Non-pigmented ciliary epithelial cell (primary cell): ENCODE measurements at regions not wholly inside any gene's neighbourhood (a gene's known extent, or its start where the extent isn't known, plus 50 kb on each side); places are given as distances from the start of the nearest gene placed in this dataset.

Source experiments
- DNase-seq: peaks from one replicate; pipeline ENCODE4 v3.0.0-alpha.2; 2010; ENCODE audit warnings: low read depth

DNA sequence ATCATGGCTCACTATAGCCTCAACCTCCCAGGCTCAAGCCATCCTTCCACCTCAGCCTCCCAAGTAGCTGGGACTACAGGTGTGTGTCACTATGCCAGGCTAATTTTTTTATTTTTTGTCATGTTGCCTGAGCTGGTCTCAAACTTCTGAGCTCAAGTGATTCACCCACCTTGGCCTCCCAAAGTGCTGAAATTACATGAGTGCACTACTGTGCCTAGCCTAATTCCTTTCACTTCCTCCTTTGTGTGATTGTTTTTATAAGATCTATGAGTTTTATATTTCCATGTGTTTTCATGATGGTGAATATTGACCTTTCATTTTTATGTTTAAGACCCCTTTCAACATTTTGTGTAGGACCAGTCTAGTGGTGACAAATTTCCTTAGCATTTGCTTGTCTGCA lies 55.2 kb upstream of the IL12B start:
- DNase-seq, result no peak

DNA sequence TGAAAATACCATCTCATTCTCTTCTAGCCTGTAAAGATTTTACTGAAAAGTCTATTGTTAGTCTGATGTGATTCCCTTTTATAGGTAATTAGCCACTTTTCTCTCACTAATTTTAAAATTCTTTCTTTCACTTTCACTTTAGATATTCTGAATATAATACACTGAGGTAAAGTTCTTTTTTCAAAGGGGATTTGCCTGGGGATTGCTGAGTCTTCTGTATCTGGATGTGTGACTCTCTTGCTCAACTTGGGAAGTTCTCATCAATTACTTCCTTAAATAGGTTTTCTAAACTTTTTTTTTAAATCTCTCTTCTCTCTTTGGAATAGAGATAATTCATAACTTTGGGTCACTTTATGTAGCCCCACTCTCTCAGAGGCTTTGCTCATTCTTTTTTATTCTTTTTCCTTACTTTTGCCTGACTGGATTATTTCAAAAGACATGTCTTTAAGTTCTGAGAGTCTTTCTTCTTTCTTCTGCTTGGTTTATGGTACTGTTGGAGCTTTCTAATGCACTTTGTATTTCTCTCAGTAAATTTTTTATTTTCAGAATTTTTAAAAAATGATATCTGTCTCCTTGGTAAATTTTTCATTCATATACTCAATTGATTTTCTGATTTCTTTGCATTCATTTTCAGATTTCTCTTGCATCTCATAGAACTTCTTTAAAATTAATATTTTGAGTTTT lies 55.9 kb upstream of the IL12B start:
- DNase-seq, result no peak

DNA sequence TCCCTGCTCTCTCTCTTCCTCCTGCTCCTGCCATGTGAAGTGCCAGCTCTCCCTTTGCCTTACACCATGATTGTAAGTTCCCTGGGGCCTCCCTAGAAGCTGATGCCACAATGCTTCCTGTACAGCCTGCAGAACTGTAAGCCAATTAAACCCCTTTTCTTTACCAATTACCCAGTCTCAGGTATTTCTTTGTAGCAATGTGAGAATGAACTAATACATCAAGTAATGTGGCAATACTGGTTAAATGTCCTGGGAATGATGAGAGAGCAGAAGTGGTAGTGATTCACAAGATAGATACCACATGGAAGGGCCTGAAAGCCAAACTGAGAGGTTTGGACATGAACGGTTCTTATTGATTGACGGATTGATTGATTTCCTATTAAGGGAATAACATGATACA lies 62.6 kb upstream of the IL12B start:
- DNase-seq, result no peak

DNA sequence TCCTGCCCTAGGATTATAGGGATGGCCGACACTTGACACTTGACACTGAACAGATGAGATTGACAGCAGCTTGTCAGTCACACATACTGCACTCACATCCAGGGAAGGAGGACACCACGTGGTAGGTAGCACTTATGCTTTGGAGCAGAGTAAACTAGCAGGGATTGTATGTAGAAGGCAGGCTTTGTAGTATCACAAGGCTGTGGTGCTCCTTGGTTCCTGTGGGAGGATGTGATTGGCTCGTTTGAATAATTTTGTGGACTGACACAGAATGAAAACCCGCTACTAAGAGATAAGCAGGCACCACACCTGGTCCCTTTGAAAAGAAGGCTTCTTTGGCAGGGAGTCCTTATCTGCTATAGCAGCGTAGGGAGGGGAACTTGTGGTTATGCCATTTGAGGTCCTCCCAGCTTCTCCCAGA lies 63.6 kb upstream of the IL12B start:
- no peak for DNase-seq

DNA sequence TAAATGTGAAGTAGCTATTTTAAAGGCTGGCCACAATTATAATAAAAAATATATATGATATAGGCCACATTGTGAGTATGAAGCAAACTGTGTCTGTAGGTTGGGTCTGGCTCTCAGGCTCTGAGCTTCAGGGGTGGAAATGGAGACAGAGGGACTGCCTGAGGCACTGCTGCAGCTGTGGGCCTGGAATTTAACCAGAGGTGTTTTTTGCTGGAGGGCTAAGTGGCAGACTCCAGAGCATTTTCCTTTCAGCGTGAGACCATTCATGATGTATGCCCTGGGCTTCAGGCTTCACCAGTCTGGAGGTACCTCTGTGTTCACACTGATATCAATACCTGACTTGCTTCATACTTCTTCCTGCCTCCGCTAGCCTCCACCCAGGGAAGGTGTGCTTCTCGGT lies 64.9 kb upstream of the IL12B start:
- DNase-seq, result no peak

DNA sequence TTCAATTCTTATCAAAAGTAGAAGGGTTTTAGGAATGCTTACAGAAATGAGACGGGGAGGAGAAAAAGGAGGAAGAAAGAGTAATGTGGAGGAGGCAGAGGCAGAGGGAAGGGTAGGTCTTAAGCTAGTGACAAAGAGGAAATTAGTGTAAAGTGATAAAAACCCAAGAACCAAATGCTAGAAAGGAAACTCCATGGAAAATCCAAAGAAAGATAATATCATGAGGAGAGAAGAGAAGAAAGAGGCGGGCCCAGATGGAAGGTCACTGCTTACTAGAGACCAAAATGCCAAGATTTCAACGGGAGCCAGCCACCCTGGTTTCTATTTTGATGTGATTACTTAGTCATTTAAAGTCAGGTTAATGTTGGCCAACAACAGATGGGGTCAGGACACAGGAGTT lies 68.6 kb upstream of the IL12B start:
- no peak for DNase-seq

DNA sequence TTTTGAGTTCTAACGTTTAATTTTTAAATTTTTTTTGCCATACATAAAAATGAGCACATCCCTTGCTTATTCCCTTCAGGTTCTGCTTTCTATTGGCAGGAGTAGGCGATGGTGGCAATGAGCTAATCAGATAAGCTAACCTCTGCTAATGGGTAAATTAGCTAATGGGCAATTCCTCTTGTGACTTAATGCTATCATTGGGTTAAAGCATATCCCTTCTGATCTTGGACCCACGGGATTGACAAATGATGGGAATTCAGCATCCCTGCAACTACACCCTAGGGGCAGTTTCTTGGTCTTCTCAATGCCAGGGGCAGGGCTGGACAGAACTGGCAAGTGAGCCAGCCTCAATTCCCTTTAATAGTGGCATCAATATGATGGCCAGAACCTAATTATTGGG lies 70.2 kb upstream of the IL12B start:
- no peak for DNase-seq

DNA sequence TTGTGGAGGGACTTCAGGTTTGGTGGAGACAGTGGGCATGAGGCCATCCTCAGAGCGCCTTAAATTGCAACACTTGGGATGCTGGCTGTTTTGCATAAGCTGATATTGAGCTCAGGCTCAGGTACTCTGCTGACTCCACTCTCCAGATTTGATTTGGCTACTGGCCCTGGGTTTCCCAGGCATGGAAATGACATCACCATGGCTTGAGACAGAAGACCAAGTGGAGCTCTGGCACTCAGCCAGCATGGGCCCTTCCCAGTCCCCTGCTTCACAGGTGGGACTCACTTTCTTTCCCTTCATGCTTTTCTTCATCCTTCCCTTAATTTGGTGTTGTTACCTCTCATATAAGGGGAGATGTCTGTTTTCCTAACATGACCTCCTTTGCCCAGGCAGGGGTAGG lies 72.0 kb upstream of the IL12B start:
- no peak for DNase-seq

DNA sequence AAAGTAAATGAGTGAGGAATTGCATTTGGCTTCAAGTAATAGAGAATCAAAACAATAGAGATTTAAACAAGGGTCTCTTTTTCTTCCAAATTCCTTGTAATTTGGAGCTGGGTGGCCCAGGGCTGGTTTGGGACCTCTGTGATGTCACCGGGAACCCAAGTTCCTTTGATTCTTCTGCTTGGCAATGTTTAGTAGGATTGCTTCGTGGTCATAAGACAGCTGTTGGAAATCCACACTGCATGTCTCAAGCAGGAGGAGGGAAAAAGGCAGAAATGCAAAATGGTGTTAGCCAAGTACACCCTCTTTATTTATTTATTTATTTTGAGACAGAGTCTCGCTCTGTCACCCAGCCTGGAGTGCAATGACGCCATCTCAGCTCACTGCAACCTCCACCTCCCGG lies 72.6 kb upstream of the IL12B start:
- no peak for DNase-seq

DNA sequence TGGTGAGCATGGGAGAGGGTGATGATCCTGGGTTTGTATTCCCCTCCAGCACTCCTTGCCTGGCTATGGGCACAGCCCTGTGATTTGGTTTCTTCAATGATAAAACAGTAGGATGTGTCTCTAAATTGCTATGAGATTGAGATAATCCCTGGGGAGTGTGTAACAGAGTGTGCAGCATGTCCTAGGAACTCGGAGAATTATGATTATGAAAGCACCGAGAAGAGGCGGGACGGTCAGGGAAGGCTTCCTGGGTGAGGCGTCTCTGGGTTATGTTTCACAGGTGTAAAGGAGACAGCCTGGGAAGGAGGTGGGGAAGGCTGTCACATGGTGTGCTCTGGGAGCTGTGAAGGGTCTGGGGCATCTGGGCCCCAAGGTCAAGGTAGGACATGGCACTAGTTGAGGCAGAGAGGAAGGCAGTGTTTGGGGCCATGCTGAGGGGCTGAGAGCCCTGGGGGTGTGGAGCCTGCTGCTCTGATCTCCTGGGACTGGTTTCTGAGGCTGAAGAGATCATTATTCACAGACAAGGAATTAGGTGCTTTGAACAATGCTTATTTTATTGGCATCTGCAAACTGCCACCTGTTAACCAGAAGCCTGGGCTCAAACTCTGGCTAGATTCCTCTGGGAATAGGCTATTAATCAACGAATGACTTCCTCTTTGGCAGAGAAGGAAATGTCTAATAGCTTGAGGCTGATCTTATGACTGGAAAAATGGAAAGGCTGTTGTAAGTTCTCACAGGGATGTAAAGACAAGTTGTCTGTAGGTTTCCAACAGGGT lies 73.8 kb upstream of the IL12B start:
- no peak for DNase-seq

DNA sequence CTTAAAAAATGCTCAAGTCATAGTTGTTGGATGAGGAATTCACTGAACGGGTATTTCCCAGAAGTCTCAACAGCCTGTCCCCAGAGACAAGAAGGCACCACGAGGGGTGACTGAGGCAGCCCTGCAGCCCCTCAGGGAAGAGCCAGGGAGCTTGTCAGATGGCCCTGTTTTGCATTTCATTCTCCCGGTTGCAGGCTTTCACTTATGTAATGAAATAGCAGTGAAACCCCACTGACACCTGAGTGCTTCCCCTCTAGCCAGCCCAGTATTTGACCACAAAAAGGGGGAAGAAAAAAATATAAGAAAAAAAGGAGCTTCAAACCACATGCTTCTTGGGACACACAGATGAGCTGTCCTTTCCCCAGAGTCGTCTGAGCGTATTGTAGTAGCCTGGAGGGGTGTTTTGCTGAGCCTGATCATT lies 75.3 kb upstream of the IL12B start:
- no peak for DNase-seq

DNA sequence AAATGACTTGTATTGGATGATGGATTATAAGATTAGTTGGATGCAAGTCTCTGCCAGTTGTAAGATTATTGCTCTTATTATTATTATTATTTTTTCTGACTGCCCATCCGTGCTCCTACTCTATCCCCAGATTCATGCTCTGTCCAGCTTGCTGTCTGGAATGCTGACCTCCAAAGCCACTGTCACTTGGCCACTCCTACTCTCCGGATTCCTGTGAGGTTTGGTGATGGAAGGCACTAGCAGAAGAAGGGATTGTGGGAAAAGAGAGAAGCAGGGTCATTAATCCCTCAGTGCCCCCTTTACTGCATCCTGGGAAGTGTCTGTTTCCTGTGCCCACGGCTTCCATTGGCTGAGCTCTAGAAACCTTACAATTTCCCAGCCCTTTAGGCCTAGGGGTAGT lies 76.3 kb upstream of the IL12B start:
- no peak for DNase-seq

DNA sequence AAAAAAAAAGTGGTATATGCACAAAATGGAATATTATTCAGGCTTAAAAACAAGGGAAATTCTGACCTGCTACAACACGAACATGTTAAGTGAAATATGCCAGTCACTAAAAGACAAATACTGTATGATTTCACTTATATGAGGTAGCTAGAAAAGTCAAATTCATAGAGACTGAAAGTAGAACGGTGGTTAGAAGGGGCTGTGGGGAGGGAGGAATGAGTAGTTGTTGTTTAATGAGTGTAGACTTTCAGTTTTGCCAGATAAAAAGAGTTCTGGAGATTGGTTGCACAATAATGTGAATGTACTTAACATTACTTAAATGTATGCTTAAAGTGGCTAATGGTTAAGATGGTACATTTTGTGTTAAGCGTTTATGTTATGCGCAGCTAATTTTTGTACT lies 79.5 kb upstream of the IL12B start:
- no peak for DNase-seq

DNA sequence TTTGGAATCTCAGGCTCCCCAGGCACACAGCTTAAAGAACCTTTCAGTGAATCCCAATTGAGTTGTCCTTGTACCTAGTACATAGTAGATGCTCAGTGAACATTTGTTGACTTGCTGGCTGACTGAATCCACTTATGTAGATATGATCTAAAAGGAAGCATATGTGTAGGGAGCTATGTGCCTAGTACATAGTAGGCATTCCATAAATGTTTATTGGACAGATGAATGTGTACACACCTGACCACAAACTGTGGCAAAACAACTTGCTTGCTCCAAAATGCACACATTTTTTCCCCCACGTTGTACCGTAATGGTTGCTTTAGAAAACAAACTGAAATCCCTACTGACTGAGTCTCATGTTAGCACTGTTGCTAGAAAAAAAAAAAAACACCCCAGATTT lies 80.2 kb upstream of the IL12B start:
- no peak for DNase-seq

DNA sequence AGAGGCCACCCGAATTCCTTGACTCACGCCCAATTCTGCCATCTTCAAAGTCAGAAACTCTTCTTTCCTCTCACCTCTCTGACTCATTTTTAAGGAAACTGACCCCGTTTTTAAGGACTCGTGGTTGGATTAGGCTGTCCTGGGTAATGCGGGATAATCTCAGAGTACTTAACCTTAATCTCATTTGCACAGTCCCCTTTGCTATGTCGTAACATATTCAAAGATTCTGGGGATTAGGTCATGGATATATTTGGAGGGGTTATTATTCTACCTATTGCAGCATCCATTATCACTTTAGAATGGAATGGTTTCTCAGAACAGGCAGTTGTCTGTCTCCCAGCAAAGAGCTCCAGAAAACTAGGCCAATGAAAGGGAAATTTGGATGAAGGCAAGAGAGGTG lies 80.8 kb upstream of the IL12B start:
- no peak for DNase-seq

DNA sequence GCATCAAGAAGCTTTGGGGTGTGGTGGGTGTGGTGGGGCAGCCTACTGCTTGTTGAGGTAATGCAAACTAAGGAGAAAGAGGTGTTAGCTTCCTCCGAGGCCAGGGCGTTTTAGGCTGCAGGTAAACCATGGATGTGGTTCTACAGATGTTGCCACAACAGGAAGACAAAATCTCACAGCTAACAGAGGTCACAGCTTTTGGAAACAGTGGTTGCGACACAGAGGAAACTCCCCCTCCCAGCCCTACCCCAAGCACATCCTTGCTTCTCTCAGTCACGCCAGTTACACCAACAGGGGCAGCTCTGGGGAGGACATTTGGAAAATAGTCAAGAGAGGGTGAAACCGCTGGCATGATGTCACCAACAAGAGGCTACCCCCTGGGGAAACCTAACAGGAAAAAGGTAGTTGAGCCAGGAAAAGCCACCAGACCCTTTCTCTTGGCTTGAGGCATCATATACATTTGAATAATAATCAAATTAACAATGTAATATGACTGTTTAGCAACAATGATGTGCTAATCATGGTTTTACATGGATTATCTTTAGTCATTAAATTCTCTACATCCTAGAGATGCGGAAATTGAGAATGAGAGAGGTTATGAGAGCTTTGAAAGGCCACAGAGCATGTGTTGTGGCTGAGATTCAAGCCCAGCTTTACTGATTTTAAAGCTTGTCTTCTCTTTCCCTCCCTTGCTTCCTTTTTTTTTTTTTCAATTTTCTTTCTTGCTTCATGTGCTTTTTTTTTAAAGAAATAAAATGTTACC lies 82.2 kb upstream of the IL12B start:
- DNase-seq, result no peak

DNA sequence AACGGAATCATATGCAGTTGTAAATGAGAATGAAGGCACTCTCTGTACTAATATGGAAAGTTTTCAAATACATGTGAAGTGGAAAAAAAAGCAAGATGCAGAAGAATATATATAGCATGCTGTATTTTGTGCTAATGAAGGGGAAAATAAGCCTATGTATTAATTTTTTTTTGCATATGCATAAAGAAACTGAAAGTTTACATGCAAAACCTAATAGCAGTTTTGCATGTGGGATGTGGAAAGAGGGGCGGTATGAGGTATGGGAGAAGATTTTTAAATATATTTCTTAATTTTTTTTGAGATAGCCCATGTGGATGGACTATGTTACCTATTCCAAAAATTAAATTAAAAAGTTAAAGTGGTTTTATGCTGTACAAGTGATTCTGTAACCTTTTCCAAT lies 83.7 kb upstream of the IL12B start:
- DNase-seq, result no peak

DNA sequence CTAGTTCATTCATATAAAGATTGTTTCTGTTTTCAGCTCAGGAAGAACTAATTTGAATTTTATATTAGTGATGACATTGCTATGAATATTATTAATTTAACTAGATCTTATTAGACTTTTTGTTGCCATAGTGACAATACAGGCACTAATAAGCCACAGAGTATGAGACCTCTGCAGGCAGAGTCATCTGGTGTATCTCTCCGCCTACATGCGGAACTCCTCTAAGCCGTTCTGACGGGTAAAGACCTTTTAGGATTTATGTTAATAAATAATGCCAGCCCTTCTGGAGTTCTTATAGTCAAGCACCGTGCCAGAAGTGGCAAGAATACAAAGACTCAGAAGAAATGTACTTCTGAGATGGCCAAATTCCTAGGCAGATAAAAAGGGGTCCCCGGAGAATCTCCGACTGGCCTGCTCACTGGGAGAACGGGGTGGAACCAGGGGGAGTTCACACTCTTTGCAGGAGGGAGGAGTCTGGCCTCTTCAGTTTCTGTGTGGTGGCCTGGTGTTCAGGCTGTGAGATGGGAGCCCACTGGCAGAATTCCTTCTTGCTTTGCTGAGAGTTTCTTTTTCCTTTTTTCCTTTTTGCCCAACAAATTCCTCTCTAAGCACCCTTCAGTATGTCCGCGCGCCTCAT lies 85.1 kb upstream of the IL12B start:
- DNase-seq, result no peak

DNA sequence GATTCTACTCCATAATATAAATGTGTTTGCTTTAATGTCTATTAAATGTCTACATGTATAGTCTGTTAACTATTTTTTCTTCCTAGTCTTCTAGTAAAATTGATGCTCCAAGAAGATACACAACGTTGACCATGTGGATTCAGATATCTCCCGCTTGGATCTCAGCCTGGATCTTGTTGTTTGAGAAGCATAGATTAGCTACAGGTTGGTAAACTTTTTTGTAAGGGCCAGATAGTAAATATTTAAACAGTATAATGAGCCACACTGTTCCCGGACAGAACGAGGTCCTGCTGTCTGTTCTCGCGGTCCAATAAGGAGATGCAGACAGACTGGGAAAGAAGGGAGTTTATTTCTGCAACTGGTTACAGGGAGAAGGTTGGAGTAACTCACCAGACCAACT lies 86.2 kb upstream of the IL12B start:
- DNase-seq, result no peak

DNA sequence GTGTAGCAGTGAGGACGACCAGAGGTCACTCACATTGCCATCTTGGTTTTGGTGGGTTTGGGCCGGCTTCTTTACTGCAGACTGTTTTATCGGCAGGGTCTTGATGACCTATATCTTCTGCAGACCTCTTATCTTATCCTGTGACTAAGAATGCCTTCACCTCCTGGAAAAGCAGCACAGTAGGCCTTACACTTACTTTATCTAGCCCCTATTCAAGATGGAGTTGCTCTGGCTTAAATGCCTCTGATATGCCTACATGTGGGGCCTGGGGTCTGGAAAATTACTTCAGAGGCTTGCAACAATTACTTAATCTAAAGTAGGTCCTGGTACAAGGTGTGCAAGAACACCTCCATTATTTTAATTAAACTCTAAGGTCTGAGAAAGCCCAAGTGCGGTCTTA lies 86.9 kb upstream of the IL12B start:
- no peak for DNase-seq

DNA sequence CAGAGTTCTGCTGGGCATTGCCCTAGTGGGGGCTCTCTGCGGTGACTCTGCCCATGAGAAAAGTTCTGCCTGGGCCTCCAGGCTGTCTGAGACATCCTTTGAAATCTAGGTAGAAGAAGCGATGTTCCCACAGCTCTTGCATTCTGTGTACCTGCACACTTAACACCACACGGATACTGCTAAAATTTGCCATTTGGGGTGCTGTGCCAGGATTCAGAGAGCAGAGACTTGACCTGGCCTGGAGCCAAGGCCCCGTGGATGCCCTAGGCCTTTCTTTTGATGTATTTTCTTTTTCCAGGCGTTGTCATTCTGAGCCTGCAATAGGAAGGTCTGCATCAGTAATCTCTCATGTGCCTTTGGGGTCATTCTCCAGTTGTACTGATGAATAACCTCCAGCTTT lies 89.3 kb upstream of the IL12B start:
- DNase-seq, result no peak

DNA sequence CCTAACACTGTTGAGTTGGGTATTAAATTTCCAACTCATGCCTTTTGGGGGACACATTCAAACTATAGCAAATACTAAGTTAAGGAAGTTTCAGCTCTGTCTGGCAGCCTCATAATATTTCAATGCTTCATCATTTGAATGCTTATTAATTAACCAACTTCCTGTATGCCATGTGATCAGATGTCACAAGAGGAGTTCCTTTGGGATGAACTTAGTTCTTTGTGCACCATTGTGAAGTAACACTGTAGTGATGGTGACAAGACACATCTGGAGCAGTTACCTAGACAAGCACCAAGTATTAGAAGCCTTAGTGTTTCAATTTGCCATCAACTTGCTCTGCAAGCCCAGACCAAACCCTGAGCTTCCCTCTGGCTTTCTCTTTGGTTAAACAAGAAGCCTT lies 90.7 kb upstream of the IL12B start:
- DNase-seq, result no peak

DNA sequence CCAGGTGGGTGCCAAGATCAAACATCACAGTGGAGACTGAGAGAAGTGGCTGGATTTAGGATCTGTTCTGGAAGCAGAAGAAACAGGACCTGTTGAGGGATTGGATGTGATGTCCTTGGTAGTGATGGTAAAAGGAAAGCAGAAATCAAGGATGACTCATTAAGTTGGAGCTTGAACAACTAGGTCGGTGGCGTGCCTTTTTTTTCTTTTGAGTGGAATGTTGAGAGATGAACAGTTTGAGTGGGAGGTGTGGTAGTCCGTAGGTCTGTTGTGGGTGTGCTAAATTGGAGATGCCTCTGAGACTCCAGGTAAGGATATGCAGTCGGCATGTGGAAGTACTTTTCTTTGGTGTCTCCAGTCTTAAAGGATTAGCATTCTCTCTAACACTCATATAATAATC lies 92.1 kb upstream of the IL12B start:
- peak; percentile 23 for DNase-seq
